ENCODE measurements at regions not wholly inside any gene's neighbourhood (a gene's known extent, or its start where the extent isn't known, plus 50 kb on each side); places are given as distances from the start of the nearest gene placed in this dataset.

- TF ChIP-seq CTCF (IDR thresholded peaks at IDR 0.05; ENCODE audit: low read depth, low read length, missing input control) (no peak), JUND (IDR thresholded peaks at IDR 0.05) (no peak), SP1 (IDR thresholded peaks at IDR 0.05) (no peak), GABPA (IDR thresholded peaks at IDR 0.05 in 1 of 2, conservative IDR thresholded peaks at IDR 0.05 in 1 of 2) (no peak)
Measured at GRCh38 chr1:230490436-230490835, 64.3 kb upstream of the PGBD5 start.
